ENCODE measurements at regions not wholly inside any gene's neighbourhood (a gene's known extent, or its start where the extent isn't known, plus 50 kb on each side); places are given as distances from the start of the nearest gene placed in this dataset.

GRCh38 chr13:108095036-108095435 lies 120.3 kb downstream of the LIG4 start:
- no peaks in the 10 kb centered on the region for H3K9me1 ChIP-seq (replicated peaks; ENCODE audit: control insufficient read depth, extremely low read depth, insufficient read depth, low read length)
- no peaks in the 10 kb centered on the region for H4K20me1 ChIP-seq (replicated peaks; ENCODE audit: control insufficient read depth, extremely low read depth, insufficient read depth, low read length)
- no peak overlapping the region for H3K27ac ChIP-seq (ENCODE audit: insufficient read depth, low read depth, low read length)
- intact Hi-C loops (cut with micrococcal nuclease) (no loop called here), dilution Hi-C loops (cut with MboI; ENCODE audit: extremely low pct_ligation_motif_present, low sequenced_read_pairs) (no loop called here)
- FAIRE-seq = no peak
- H3K36me3 ChIP-seq (ENCODE audit: control insufficient read depth in 2 of 2, extremely low read depth in 1 of 2, insufficient read depth in 2 of 2, low read length in 2 of 2) = no peaks in the 10 kb centered on the region
- no peaks in the 10 kb centered on the region for H3K79me2 ChIP-seq (ENCODE audit: control insufficient read depth, insufficient read depth, low read length)
- BruUV-seq (replicated peaks) = no TSS peak
- no peak overlapping the region for H2AFZ ChIP-seq (ENCODE audit: low read depth, low read length)
- H3K9ac ChIP-seq (replicated peaks; ENCODE audit: extremely low read depth, insufficient read depth, low read length) = no peak overlapping the region
- no peak overlapping the region for H3K4me2 ChIP-seq (ENCODE audit: insufficient read depth, low read length)
- no peaks in the 10 kb centered on the region for H3K9me3 ChIP-seq (replicated peaks; ENCODE audit: control insufficient read depth, insufficient read depth, low read length)
- no peaks in the 10 kb centered on the region for H3K4me1 ChIP-seq (ENCODE audit: control insufficient read depth, extremely low read depth, insufficient read depth, low read length)
- H3K27me3 ChIP-seq (ENCODE audit: control insufficient read depth in 2 of 2, insufficient read depth in 2 of 2, low read length in 2 of 2) = no peaks in the 10 kb centered on the region
- TF ChIP-seq, protein P1, sequence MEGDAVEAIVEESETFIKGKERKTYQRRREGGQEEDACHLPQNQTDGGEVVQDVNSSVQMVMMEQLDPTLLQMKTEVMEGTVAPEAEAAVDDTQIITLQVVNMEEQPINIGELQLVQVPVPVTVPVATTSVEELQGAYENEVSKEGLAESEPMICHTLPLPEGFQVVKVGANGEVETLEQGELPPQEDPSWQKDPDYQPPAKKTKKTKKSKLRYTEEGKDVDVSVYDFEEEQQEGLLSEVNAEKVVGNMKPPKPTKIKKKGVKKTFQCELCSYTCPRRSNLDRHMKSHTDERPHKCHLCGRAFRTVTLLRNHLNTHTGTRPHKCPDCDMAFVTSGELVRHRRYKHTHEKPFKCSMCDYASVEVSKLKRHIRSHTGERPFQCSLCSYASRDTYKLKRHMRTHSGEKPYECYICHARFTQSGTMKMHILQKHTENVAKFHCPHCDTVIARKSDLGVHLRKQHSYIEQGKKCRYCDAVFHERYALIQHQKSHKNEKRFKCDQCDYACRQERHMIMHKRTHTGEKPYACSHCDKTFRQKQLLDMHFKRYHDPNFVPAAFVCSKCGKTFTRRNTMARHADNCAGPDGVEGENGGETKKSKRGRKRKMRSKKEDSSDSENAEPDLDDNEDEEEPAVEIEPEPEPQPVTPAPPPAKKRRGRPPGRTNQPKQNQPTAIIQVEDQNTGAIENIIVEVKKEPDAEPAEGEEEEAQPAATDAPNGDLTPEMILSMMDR (IDR thresholded peaks at IDR 0.05; ENCODE audit: extremely low read depth in 1 of 2, insufficient read depth in 1 of 2, low read depth in 1 of 2, low read length in 2 of 2) = no peak
- TF ChIP-seq EZH2 (IDR thresholded peaks at IDR 0.05; ENCODE audit: borderline replicate concordance, low read depth, low read length, severe bottlenecking) = no peak
- TF ChIP-seq JUN (IDR thresholded peaks at IDR 0.05; ENCODE audit: borderline replicate concordance, insufficient read depth, insufficient read length, low read depth) = no peak
- no peak for TF ChIP-seq MYC (IDR thresholded peaks at IDR 0.05; ENCODE audit: low read depth, low read length)
- no peak for TF ChIP-seq POLR2AphosphoS5 (IDR thresholded peaks at IDR 0.05; ENCODE audit: insufficient read depth, low read depth, low read length)
- no peak for TF ChIP-seq POLR2A (IDR thresholded peaks at IDR 0.05; ENCODE audit: low read depth, low read length)
- TF ChIP-seq GATA2 (IDR thresholded peaks at IDR 0.05; ENCODE audit: insufficient read depth, insufficient read length, low read depth, low read length) = no peak
- no peak for TF ChIP-seq MAX (IDR thresholded peaks at IDR 0.05; ENCODE audit: insufficient read depth, insufficient read length)
- TF ChIP-seq FOS (IDR thresholded peaks at IDR 0.05; ENCODE audit: borderline replicate concordance, insufficient read depth, low read length) = no peak
- ChIA-PET POLR2A (no interaction called here), CTCF (no interaction called here)
- no peak for DNase-seq (ENCODE audit: low read depth, low spot score)
- H3K4me3 ChIP-seq (replicated peaks in 1 of 3; ENCODE audit: insufficient read depth in 1 of 3, low read depth in 1 of 3, low read length in 3 of 3) = no peak overlapping the region
